ENCODE measurements at regions not wholly inside any gene's neighbourhood (a gene's known extent, or its start where the extent isn't known, plus 50 kb on each side); places are given as distances from the start of the nearest gene placed in this dataset.
"Not testable (repeated sequence)": the region's sequence is repeated elsewhere in the genome, so short reads cannot be mapped to it uniquely, and the experiment has no call there.

DNA sequence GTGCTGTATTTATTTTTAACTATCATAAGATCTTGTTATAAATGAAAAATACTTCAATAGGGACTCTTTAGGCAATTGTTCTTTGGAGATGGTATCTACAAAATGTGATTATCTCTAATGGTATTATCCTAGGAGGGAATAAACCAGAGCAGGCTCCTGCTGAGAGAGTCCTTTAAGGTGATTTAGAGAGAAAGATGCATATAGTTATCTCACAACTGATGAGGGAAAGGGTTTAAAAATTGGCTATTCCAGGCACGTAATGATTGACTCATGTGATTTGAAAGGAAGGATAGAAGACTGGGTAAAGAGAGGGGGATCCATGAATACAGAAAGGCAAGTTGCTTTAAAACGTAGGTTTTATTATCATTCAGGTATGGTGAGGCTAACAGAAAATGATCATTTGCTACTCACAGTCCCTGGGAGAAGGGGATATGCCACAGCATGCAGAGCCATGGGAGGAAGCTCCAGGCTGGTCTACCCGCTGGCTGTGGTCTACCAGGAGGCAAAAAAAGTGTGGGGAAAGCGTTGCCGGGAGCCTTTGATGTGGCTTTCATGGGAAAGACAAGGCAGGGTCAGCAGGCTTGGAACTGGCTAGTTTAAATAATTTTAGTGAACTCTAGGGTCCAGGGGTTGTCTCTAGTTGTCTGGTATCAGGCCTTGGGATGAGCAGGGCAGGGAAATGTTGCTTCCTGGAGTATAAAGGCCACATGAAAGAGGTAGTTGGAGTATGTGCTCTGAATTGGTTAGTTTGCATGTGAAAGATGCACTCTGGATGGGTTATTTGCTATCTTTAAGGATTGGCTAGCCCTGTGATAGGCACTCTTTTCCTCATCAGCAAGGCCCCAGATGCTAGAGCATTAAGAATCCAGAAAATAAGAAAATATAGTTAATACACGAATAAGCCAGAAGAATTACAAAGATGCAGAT is 798.4 kb upstream of the GRM7 start:
- DNase-seq = no peak

DNA sequence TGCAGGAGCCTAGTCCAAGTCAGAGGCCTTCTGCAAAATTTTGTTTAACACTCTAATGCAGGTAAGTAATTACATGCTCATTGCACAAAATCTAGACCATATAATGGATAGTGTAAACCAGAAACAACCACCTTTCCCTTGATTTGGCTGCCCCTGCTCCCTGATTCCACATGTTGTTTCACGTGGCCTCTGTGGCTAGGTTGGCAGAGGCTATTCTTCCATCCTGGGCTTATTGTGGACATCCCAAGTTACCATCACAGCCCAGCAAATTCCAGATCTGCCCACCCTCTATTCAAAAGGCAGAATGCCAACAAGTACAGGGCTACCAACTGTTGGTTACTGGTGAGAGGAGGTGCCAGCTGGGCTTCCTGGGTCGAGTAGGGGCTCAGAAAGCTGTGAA is 794.5 kb upstream of the GRM7 start:
- DNase-seq = no peak

DNA sequence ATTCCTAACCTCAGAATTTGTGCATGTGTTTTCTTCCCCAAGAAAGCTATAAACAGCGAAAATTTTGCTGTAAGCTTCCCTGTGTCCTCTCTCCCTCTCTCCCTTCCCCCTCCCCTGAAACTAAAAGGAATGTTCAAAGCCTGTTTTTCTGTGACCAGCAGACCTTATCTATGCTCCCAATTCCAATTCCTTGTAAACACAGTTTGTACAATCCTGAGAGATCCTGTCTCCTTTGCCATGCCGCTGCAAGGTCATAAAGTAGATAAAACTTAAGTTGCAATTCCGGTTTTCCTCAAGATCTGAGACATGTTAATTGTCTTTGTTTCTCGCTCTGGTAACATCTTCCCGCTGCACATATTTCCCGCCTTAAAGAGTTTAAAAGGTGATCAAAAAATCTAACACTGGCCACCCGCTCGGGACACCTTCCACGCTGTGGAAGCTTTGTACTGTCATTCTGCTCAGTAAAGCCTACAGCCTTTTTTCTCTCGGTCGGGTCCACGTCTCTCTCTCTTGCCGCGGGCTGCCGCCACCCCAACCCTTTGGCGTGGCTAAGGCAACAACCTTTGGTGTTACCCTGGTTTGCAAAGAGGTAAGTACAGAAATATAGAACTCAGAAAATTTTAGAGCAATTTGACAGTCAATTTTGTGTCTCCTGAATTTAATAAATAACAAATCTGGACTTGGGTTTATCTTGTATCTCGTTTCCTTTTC is 793.9 kb upstream of the GRM7 start:
- DNase-seq = not testable (repeated sequence)

DNA sequence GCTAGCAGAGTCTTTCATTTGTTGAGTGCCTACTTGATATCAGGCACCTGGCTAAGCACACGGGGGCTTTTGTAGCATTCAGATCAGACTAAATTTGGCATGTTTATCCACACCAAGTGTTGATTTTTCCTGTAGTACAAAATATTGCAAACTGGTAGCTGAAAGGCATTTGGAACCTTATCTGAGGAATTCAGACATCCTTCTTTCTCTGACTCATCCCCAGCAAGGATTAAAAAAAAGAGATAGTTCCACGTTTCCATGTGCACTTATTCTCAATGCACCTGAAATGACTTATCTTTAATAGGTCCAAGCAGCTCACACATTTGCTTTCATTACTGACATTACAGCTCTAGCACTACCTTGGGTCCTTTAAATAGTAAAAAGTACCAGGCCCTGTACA is 786.0 kb upstream of the GRM7 start:
- no peak for DNase-seq

DNA sequence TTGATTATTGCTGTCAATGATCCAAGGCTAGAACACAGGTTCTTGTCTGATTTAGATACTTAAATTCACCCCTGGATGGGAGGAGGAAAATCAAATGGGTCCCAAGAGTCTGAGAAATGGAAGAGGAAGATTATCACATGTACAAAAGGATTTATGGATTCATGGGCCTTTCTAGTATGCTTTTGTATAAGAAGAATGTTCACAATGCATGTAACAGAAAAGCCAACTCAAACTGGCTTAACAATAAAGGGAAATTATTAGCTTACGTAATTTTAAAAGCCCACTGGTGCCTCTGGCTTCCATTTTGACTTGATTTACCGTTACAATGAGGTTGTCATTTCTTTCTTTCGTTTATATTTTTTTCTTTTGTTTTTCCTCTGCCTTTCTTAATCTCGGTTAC is 782.5 kb upstream of the GRM7 start:
- DNase-seq = no peak

DNA sequence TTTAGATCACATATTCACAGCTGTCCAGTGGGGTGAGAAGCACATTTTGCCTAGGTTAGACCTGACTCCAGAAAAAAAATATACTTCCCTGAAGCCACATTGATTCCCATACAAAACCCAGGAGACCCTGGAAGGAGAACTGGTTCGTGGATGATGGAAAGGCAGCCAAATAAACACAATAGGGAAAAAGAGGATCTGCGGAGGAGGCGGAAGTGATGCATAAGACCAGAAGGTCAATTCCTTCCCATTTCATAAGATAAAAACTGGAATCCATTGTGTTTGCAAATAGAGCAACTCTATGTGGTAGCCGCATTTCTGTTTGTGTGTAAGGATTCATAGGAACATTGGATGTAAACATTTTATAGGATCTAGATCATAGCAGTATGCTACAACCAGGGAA is 781.9 kb upstream of the GRM7 start:
- DNase-seq = no peak

DNA sequence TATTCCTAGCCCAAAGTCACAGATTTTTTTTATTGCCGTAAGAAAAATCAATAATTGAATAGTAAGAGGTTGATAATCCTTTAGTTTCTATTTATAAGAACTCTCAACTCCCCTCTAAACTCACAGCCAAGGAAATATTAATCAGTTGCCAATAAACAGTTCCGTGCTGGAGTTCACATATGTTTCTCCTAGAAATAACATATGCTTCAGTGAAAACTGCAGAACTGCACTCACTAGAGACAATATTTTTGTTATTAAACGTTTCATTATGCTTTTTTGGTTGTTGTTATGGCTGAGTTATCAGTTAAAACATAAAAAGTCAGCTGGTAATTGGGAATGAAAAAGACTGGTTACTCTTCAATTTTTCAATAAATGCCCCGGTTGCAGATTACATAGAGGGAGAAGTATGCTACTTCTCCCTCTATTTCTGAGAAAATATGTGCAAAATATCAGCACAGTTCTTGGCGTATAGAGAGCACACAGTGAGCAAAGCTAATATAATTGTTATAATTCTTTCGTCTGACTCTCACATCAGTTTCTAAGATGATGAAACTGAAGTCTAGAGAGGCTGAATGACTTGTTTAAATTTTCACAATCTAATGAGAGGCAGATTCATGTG is 781.2 kb upstream of the GRM7 start:
- no peak for DNase-seq

DNA sequence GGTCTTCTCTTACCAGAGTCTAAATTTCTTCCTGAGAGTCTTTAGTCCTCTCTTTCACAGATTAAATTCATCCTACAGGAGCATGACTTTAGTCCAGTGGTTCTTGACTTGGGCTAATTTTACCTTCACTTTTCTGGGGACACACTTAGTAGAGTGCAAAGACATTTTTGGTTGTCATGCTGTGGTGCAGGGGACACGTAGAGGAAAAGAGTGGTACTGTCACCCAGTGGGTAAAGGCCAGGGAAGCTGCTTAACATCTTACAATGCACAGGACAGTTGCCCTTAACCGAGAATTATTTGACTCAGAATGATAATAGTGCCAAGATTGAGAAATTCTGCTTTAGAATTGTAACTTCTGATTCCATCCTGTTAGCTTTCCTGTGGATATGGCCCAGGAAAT is 772.5 kb upstream of the GRM7 start:
- DNase-seq = no peak

DNA sequence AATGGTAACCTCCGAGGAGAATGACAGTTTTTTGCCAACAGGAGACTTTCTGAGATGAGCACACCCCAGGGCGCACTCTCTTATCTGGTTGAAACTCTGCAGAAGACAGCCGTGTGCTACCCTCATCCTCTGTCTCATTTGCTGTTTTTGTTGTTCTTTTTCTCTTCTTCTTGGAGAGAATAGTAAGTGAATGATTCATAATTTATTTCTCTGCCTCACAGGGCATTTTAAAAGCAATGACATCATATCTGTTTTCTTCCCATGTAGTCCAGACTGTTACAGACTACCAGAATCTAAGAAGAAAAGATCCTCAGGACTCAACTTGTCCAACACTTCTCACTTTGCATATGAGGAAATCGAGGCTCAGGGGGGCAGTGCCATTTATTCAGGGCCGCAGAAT is 771.1 kb upstream of the GRM7 start:
- no peak for DNase-seq

DNA sequence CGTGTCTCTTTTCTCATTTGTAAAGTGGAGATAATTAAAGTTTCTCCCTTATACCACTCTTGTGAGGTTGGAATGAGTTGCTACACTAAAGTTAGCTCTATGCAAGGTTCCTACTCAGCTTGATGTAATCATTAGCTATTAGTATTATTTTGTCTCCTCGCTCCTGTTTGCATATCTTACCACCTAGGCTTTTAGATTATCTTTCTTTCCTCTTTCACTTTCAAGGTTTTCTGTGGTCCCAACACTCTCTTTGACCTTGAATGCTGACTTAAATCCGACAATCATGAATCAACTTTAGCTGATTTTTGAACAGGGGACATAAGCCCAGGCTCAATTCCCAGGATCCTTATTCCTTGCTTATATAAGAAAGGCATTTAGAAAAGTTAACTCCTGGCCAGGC is 769.7 kb upstream of the GRM7 start:
- DNase-seq = no peak

DNA sequence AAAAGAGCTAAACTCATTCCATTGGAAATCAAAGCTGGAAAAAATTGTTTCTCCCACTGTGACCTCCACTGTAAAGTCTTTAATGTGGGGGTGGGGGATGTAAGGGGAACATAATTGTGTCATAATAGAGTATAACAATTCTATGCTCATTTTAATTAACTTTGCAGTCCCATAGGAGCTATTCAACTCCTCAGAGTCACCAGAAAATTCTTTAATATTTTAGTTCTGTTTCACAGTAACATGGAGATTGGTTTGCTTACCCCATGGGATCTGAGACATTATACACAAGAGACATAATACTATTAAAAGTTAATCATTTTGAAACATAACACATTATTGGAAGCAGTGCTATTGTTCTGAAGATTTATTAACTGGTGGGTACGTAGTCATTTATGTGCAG is 765.9 kb upstream of the GRM7 start:
- DNase-seq = no peak

DNA sequence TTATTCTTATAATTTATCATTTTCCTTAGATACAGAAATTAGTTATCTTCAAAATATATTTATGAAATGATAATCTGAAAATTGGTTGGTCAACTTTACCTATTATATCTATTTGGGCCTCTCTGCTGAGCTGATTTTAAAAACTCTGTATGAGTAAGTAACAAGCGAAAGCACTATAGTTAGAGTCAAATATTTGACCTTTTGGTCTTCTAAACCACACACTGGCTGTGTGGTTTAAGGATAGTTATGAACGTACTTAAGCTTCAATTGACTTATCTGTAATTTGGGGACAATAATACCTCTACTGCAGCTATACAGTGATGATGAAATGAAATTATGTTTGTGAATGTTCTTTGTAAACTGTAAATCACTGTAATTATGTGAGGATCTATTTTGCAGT is 763.9 kb upstream of the GRM7 start:
- DNase-seq = no peak

DNA sequence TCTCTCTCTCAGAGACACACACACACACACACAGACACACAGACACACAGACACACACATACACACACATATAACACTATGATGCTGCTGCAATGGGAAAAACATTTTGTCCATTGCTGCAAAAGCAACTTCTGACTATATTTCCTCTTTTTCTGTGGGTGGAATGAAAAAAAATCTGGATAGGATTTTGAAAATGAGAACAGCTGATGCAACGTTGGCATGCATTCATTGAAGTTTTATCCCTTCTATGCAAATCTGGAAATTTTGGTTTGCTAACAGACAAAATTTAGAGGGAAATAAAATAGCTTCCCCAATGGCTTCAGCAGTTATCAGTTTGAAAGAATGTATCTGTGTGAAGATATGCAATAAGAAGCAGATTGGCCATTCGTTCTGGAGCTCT is 763.4 kb upstream of the GRM7 start:
- DNase-seq = no peak

DNA sequence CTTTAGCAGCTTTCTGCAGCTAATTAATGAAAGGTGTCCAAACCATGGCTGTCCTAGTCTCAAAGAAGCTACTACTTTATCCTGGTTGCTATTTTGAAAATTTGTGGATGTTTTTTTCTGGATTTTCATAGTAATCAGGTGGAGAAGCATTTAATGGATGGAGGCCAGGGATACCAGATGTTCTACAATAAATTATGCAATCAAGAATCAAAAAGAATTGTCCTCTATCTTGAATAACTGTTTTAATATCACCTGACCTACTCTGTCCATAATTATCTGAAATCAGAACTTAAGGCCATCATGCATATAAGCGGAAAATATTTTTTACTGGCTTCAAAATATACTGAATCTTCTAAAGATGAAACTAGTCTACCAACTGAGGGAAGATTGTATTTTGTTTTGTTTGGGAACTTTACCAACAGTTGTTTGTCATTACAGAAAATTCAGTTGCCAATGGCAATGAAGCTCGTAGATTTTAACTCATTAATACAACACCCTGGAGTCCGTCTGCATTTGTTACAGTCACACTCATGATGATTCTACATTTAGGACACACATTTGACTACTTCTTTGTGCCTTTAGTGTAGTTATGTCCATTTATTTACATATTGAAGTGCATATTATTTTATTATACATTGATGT is 762.3 kb upstream of the GRM7 start:
- no peak for DNase-seq

DNA sequence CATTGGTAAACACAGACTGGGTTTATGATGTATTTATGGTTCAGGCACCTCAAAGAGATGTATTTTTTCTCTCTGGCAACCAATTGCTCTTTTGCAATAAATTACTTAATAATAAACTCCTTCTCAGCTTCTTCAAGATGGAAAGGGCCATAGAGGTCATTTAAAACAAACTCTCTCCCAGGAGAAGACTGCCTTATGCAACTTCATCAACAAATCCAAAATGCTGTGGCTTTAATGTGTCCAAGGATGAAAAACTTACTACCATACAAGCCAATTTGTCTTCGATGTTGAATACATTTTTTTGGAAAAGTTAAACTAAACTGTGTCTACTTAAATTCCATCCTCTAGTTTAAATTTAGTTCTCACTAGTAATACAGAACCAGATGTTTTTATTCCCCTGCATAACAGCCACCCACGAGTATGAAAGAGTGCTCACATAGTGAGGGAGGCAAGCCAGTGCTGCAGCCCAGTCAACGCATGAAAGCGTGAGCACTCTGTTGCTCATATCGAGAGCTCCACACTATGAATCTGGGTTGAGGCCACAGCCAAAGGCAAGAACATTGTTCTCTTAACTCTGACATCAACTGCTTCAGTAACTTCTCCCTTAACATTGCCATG is 761.3 kb upstream of the GRM7 start:
- DNase-seq = no peak

DNA sequence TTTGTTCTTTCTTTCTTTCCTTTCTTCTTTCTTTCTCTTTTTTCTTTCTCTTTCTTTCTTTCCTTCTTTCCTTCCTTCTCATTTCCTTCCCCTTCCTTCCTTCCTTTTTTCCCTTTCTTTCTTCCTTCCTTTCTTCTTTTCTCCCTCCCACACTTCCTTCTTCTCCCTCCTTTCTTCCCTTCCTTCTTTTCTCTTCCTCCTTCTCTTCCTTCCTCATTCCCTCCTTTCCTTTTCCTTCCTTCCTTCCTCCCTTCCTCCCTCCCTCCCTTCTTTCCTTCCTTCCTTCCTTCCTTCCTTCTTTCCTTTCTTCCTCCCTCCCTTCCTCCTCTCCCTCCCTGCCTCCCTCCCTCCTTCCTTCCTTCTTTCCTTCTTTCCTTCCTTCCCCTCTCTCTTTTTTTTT is 755.7 kb upstream of the GRM7 start:
- no peak for DNase-seq

DNA sequence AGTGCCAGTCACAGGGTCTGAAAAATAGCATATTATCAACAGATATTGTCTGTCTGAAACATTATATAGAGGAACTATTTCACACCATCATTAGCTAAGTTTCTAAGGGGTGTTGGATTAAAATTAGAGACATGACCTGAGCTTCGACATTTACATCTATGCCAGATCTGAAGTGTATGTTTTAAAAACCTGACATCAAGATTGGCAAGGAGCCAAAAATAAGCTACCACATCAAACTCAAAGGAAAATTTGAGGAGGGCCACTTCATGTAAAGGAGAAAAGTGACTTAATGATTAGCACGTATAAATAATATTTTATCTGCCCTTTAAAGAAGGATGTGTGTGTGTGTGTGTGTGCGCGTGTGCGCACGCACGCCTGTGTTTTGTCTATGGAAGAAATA is 752.0 kb upstream of the GRM7 start:
- DNase-seq = no peak

DNA sequence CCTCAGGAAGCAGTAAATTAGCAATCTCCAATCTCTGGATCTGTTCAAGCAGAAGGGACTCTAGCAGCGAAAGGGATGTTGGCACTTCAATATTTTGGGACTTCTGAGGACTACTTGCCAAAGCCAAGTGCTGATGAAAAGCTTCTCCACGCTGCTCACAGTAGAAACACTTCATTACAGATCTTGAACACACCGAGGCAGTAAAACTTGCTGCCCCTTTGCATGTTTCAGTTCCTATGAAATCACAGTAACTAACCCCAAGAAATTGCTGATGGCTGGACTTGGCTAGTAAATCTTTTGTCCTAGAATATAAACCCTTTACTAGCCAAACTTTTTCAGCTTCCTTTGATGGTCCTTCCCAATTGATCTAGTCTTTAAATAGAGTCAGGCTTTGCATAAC is 750.5 kb upstream of the GRM7 start:
- no peak for DNase-seq

DNA sequence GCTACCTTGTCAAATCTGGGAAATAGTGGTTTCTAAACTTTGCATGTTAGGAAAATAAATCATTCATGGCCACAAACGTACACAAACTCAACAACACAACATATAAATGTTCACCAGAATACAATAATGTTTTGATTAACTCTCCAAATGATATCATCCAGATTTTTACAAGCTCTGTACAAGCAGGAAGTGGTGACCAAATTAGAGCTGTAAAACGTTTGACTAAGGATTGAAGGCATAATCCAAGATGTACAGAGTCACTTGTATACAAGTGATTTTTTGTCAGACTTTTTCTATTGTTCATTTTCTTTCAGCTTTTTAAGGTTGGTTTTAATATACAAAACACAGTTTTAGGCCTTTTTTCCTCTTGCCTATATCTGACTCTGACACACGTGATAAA is 748.4 kb upstream of the GRM7 start:
- no peak for DNase-seq

DNA sequence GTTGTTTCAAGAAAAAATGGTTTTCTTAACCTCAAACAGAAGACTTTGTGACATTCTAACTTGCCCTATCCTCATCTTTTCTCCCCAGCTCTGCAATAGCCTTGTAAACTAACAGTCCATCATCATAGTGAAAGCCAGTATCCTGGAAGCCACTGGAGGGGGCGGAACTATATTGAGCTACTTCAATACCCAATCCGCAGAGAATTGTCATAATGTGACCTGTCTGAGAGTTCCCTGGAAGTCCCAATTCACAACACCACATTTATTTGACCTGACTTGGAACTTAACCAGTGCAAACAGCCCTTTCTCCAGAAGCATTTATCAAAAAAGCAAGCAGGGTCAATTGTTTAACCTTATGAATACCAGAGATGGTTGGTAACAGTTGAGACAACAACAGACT is 747.6 kb upstream of the GRM7 start:
- no peak for DNase-seq

DNA sequence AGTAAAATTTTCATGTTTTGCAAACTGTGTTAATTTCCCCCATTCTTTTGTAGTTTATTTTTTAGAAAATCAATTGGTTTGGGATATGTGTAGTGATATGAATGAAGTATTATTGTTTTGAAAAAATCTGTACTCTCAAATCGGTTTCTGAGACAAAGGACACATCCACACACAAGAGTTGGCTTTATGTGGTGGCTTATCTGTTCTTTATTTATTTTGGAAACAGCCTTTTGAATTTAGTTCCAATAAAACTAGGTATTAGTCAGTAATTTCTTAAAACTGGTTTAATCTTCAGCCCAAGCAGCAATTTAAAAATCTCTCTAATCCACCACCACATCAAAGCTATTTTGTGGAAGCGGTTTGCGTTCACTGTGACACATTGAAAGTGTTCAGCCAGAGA is 741.5 kb upstream of the GRM7 start:
- no peak for DNase-seq

DNA sequence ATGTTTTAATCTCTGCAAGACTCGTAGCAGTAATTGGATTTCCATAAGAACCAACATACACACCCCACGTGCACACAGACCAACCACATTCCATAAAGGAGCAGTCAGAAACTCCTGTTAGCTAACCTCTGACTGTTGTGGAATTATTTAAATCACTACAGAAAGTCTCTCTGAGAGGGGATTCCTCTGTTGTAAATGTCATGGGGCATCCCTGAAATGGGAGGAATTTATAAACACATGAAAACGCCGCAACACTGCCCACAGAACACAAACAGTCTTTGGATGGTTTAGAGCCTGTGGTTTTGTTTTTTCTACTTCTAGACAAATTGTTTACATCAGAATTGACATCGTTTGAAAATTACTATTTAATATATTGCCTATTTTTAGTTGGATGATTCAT is 740.1 kb upstream of the GRM7 start:
- no peak for DNase-seq

DNA sequence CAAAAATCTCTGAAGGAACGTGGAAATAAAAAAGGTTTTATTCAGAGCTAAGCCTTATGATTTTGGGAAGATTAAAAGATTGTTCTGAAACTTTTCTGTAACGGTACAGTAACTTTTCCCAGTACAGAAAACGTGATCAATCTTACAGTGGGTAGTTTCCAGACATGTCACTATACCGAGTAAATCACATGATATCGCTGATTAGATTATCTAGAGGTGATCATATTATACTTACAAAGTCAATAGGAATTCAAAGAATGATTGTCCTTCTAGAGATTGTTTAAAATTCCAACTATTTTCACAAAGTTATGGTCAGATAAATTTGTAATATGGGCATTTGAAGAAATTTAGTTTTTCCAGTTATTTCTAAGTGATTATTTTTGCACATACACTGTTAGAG is 736.0 kb upstream of the GRM7 start:
- no peak for DNase-seq

All from activated CD4-positive, alpha-beta T cell treated with anti-CD3 and anti-CD28 coated beads, Interleukin-10, Interleukin-2, amounts not matched to agents 100 ng/mL and 50 ng/mL, durations not matched to agents 16 hours and 8 hours (primary cell).